ENCODE measurements at regions not wholly inside any gene's neighbourhood (a gene's known extent, or its start where the extent isn't known, plus 50 kb on each side); places are given as distances from the start of the nearest gene placed in this dataset.
A peak's percentile ranks its signal among the peaks of the same experiment; 100 is the strongest.

DNA sequence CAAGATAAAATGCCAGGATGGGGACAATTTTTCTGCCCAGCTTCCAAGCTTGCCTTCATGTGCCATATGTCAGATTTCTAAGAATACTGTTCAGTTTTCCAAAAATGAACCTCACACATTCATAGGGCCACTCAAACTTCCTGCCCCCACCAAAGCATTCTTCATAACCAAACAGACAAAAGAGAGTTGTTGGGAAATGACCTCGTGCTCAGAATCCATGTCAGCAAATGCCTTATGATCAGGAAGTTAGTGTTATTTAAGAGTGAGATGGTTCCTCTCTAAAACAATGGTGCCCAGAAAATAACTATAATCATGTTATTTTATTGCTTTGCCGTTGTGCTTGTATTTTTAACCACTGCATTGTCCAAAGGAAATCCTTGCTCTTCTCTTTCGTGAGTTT, 208.2 kb downstream of the ZNF608 start:
- WGBS, 4 donors: 51 to 62% (median 58%) methylated on average over 3 of the region's 3 CpGs
- no peak for DNase-seq
- Histone ChIP-seq H3K27me3 (no peaks in the 10 kb centered on the region), H3K4me3 (no peak overlapping the region), H3K9me3 (peaks cover 0 to 9% (median 0%) of the 10 kb centered on the region in 12 donors), H3K4me1 (peaks cover 0 to 29% (median 15%) of the 10 kb centered on the region in 12 donors), H3K27ac (peak overlapping the region in 5 of 12 donors; percentile 22 to 77 (median 37)), H3K36me3 (no peaks in the 10 kb centered on the region)
- TF ChIP-seq POLR2A (IDR thresholded peaks at IDR 0.05) (no peak), CTCF (IDR thresholded peaks at IDR 0.05) (no peak)
- intact Hi-C loops (cut with DNase I): loop anchor here in 3 of 10 donors (2.0 to 10.0 kb wide), 4 partner anchors 113 to 863 kb away; no protein-coding TSS in a partner anchor
- ATAC-seq: peak in 2 of 4 donors; percentile 44 to 57

- TF ChIP-seq CTCF (IDR thresholded peaks at IDR 0.05): no peak
- TF ChIP-seq POLR2A (IDR thresholded peaks at IDR 0.05): no peak
- H3K4me1 ChIP-seq: peaks cover 0 to 29% (median 15%) of the 10 kb centered on the region in 12 donors
- H3K9me3 ChIP-seq: peaks cover 0 to 9% (median 0%) of the 10 kb centered on the region in 12 donors
- no peak for ATAC-seq
- H3K27ac ChIP-seq: peak overlapping the region in 4 of 12 donors; percentile 32 to 77 (median 54)
- no peaks in the 10 kb centered on the region for H3K36me3 ChIP-seq
- no peak for DNase-seq
- no peaks in the 10 kb centered on the region for H3K27me3 ChIP-seq
- WGBS, 4 donors: 86 to 96% (median 93%) methylated on average over 4 of the region's 4 CpGs
- H3K4me3 ChIP-seq: no peak overlapping the region
- intact Hi-C loops (cut with DNase I): loop anchor here in 3 of 10 donors (5.0 to 10.0 kb wide), 3 partner anchors 115 to 863 kb away; no protein-coding TSS in a partner anchor
Measured at GRCh38 chr5:124537522-124537921, 208.9 kb downstream of the ZNF608 start.

GRCh38 chr5:124537107-124537506, 209.3 kb downstream of the ZNF608 start:
- peak in 1 of 4 donors; percentile 52 for ATAC-seq
- no peak for DNase-seq
- Histone ChIP-seq H3K4me1 (peaks cover 0 to 29% (median 15%) of the 10 kb centered on the region in 12 donors), H3K36me3 (no peaks in the 10 kb centered on the region), H3K27me3 (no peaks in the 10 kb centered on the region), H3K27ac (peak overlapping the region in 10 of 12 donors; percentile 2 to 77 (median 22)), H3K4me3 (no peak overlapping the region), H3K9me3 (peaks cover 0 to 9% (median 0%) of the 10 kb centered on the region in 12 donors)
- 59 to 74% (median 64%) methylated on average over 5 of the region's 5 CpGs for WGBS, 4 donors
- intact Hi-C loops (cut with DNase I): loop anchor here in 3 of 10 donors (5.0 to 10.0 kb wide), 3 partner anchors 115 to 862 kb away; no protein-coding TSS in a partner anchor
- TF ChIP-seq CTCF (IDR thresholded peaks at IDR 0.05) (no peak), POLR2A (IDR thresholded peaks at IDR 0.05) (no peak)

GRCh38 chr5:124536333-124536732, 210.1 kb downstream of the ZNF608 start:
- 29 to 51% (median 40%) methylated on average over 4 of the region's 4 CpGs for WGBS, 4 donors
- Histone ChIP-seq H3K4me1 (peaks cover 0 to 29% (median 15%) of the 10 kb centered on the region in 12 donors), H3K27me3 (no peaks in the 10 kb centered on the region), H3K4me3 (no peak overlapping the region), H3K36me3 (no peaks in the 10 kb centered on the region), H3K27ac (peak overlapping the region in 7 of 12 donors; percentile 2 to 60 (median 17)), H3K9me3 (peaks cover 0 to 9% (median 0%) of the 10 kb centered on the region in 12 donors)
- intact Hi-C loops (cut with DNase I): loop anchor here in 3 of 10 donors (5.0 to 10.0 kb wide), 3 partner anchors 116 to 862 kb away; no protein-coding TSS in a partner anchor
- peak; percentile 32 to 70 (median 66) for ATAC-seq
- DNase-seq: no peak
- TF ChIP-seq CTCF (IDR thresholded peaks at IDR 0.05) (no peak), POLR2A (IDR thresholded peaks at IDR 0.05) (no peak)
